BLaER1 (cell line): ENCODE measurements at regions not wholly inside any gene's neighbourhood (a gene's known extent, or its start where the extent isn't known, plus 50 kb on each side); places are given as distances from the start of the nearest gene placed in this dataset.
A peak's percentile ranks its signal among the peaks of the same experiment; 100 is the strongest.
"Not testable (repeated sequence)": the region's sequence is repeated elsewhere in the genome, so short reads cannot be mapped to it uniquely, and the experiment has no call there.

Experiments used
- H3K27ac ChIP-seq: shearing (Covaris generic); formaldehyde crosslinking; 2 replicates; pipeline ENCODE4 v1.8.1; 2022
- H3K27me3 ChIP-seq: shearing (Covaris generic); formaldehyde crosslinking; 2 replicates; pipeline ENCODE4 v1.8.1; 2022
- H3K36me3 ChIP-seq: shearing (Covaris generic); formaldehyde crosslinking; 2 replicates; pipeline ENCODE4 v1.8.1; 2022
- H3K4me1 ChIP-seq: shearing (Covaris generic); formaldehyde crosslinking; 2 replicates; pipeline ENCODE4 v1.8.1; 2022
- H3K4me2 ChIP-seq: shearing (Covaris generic); formaldehyde crosslinking; 2 replicates; pipeline ENCODE4 v1.8.1; 2022
- H3K4me3 ChIP-seq: shearing (Covaris generic); formaldehyde crosslinking; 2 replicates; pipeline ENCODE4 v1.8.1; 2022
- H3K9ac ChIP-seq: shearing (Covaris generic); formaldehyde crosslinking; 2 replicates; pipeline ENCODE4 v1.8.1; 2022
- H3K9me3 ChIP-seq: shearing (Covaris generic); formaldehyde crosslinking; 2 replicates; pipeline ENCODE4 v1.8.1; 2022
- H4K20me1 ChIP-seq: shearing (Covaris generic); formaldehyde crosslinking; 2 replicates; pipeline ENCODE4 v1.8.1; 2022
- Cebpa-rat ChIP-seq: shearing (Covaris generic); IDR thresholded peaks from 2 replicates; pipeline ENCODE4 v1.8.1; 2022

DNA sequence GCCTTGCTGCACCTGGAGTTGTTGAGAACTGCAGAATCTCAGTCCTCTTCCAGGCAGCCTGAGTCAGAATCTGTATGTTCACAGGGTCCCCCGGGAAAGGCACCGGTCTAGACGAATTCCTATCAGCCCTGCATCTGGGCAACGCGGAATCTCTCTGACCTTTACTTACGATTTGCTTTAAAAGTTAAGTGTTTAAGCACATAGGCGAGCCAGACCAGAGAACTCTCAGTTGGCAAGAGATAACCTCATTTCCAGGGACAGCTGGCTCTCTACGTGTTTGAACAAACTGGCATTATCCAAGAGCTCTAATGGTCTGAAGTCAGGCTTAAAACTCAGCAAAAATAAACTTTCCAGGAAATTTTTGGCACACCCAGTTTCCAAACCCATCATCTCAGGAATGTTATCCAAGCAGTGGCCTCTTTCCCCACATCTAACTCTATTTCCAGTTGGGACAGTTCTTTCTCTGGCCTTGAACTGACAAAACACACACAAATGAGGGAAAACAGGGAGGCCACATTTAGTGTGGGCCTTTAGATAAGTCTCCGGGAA lies 53.4 kb downstream of the HES1 start:
- no peaks in the 10 kb centered on the region for H3K36me3 ChIP-seq
- TF ChIP-seq Cebpa-rat: no peak
- H3K9ac ChIP-seq: no peak overlapping the region
- peaks cover 55% of the 10 kb centered on the region for H3K4me1 ChIP-seq
- H3K27ac ChIP-seq: no peak overlapping the region
- H4K20me1 ChIP-seq: no peaks in the 10 kb centered on the region
- H3K9me3 ChIP-seq: peaks cover 9% of the 10 kb centered on the region; the same call in 1 of the 2 replicates
- no peak overlapping the region for H3K4me3 ChIP-seq
- no peaks in the 10 kb centered on the region for H3K27me3 ChIP-seq
- H3K4me2 ChIP-seq: no peak overlapping the region

DNA sequence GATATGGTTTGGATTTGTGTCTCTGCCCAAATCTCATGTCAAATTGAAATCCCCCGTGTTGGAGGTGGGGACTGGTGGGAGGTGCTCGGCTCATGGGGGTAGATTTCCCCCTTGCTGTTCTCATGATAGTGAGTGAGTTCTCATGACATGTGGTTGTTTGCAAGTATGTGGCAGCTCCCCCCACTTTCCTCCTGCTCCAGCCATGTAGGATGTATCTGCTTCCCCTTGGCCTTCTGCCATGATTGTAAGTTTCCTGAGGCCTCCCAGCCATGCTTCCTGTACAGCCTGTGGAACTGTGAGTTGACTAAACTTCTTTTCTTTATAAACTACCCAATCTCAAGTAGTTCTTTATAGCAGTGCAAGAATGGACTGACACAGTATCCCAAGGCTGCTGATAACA lies 55.9 kb downstream of the HES1 start:
- not testable (repeated sequence) for H3K27ac ChIP-seq
- H3K4me2 ChIP-seq: peak overlapping the region; percentile 8; the same call in 1 of the 2 replicates

DNA sequence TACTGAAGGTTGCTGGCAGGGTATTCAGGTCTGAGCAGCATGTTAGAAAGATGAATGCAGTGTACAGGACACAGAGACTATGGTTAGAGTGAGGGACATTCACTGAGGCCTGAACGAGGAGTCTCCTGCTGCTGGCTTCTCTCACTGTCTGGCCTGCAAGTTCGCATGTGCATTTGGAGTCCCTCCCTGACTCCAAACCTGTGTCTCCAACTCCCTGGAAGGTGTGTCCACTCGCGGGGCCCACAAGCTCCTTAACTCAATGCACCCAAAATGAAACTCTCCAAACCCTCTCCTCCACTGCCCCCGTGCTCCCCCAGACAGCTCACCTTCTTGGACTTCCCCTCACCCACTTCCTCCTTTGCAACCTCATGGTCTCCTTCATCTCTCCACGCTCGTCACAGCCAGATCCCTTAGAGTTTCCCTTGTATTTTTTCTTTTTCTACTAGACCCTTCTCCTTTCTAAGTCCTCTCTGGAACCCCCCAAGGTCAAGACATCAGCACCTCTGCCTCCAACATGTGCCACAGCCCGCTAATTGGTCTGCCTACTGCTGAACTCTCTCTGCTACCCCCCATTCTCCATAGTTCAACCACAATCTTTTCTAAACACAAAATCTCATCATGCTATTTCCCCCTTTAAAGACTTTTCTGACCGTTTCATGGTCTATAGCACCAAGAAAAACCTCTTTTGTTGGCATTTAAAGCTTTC lies 58.3 kb downstream of the HES1 start:
- H3K4me1 ChIP-seq: peaks cover 32% of the 10 kb centered on the region
- TF ChIP-seq Cebpa-rat: no peak
- no peaks in the 10 kb centered on the region for H4K20me1 ChIP-seq
- peak overlapping the region; percentile 47 for H3K4me2 ChIP-seq
- no peaks in the 10 kb centered on the region for H3K36me3 ChIP-seq
- no peak overlapping the region for H3K27ac ChIP-seq
- H3K9me3 ChIP-seq: peaks cover 9% of the 10 kb centered on the region; the same call in 1 of the 2 replicates
- H3K4me3 ChIP-seq: no peak overlapping the region
- H3K9ac ChIP-seq: no peak overlapping the region
- H3K27me3 ChIP-seq: no peaks in the 10 kb centered on the region

More for the DNA sequence above, 55.9 kb downstream of the HES1 start:
- not testable (repeated sequence) for H3K27me3 ChIP-seq, H3K36me3 ChIP-seq, H4K20me1 ChIP-seq, H3K9me3 ChIP-seq, H3K9ac ChIP-seq, H3K4me3 ChIP-seq
- H3K4me1 ChIP-seq: peaks cover 53% of the 10 kb centered on the region

DNA sequence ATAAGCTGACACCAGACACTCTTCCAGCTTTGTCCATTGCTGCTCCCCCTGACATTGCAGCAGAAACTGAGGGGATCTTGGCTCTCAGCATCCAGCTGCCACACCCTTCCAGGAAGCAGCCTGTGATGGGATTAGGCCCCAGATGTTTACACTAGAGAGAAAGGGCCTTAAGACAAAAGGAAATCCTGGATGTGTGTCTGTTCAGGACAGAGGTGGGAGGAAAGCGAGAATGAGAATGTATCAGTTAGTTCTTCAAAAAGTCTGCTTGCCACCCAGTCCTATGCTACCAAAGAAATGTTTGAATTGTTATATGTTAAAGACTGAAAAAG lies 58.8 kb downstream of the HES1 start:
- Histone ChIP-seq H3K4me3 (no peak overlapping the region), H3K27ac (no peak overlapping the region), H3K36me3 (no peaks in the 10 kb centered on the region), H3K9me3 (peaks cover 9% of the 10 kb centered on the region; the same call in 1 of the 2 replicates), H3K9ac (no peak overlapping the region), H3K4me1 (peaks cover 32% of the 10 kb centered on the region), H3K27me3 (no peaks in the 10 kb centered on the region), H4K20me1 (no peaks in the 10 kb centered on the region), H3K4me2 (peak overlapping the region; percentile 47)
- no peak for TF ChIP-seq Cebpa-rat

DNA sequence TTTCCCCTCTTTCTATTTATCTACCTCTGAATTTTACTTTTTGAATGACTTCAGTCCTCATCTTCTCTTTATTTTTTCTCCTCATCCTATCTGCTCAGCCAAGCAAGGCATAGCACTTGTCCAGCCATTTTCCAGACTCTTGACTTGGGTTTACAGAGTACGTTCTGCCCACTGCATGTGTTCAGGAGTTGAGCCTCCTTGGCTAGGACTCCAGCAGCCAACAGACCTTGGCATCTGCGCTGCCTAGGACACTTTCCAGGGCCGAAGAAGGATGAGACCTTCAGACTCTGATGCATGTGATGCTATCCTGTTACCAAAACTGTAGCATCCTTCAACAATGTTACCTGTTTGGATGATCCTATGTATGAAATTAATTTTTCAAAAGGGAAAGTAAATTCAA lies 59.7 kb downstream of the HES1 start:
- Histone ChIP-seq H3K27me3 (no peaks in the 10 kb centered on the region), H3K4me2 (no peak overlapping the region), H3K4me3 (no peak overlapping the region), H3K27ac (no peak overlapping the region), H3K9ac (no peak overlapping the region), H3K36me3 (no peaks in the 10 kb centered on the region), H3K9me3 (peaks cover 5% of the 10 kb centered on the region; the same call in 1 of the 2 replicates), H4K20me1 (no peaks in the 10 kb centered on the region), H3K4me1 (peaks cover 32% of the 10 kb centered on the region)
- no peak for TF ChIP-seq Cebpa-rat

DNA sequence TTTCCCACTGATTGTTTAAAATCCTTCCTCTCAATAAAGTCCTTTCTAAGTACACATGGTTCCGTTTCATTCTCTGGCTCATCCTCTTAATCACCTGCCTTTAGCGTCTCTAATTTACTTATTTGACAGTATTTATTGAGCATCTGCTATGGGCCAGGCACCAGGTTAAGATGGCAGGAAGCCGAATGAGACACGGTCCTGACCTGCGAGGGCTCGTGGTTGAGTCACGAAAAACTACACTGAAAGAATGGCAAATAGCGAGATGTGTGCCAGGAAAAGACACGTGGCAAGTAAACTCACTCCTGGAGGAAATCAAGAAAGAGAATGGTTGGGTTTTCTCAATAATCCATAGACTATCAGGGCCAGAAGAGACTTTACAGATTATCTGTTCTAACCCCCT lies 60.9 kb downstream of the HES1 start:
- peaks cover 25% of the 10 kb centered on the region for H3K4me1 ChIP-seq
- no peaks in the 10 kb centered on the region for H4K20me1 ChIP-seq
- H3K9ac ChIP-seq: no peak overlapping the region
- H3K27ac ChIP-seq: no peak overlapping the region
- H3K4me2 ChIP-seq: no peak overlapping the region
- no peaks in the 10 kb centered on the region for H3K36me3 ChIP-seq
- no peak for TF ChIP-seq Cebpa-rat
- H3K9me3 ChIP-seq: no peaks in the 10 kb centered on the region
- no peak overlapping the region for H3K4me3 ChIP-seq
- no peaks in the 10 kb centered on the region for H3K27me3 ChIP-seq

DNA sequence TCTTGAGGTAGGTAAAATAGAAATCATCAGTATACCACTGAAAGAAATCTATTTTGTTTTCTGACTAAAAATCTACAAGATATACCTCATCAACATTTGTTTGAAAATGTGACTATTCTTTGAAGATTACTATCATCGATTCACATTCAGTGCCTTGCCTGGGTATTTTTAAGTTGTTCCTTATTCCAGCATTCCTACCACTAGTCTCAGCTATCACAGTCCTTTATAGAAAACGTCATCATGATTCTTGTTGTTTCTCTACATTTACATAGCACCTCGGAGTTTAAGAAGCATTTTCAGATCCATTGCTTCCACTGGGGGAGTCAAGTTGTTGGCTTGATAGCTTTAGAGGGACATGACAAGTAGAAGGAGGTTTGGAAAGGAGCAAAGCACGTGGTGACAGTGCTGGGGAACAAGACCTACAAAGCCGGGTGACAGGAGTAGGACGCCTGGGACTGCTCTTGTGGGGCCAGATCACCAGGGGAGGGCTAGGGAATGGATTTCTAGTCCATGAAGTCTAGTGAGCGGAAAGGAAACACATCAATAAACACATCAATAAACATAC lies 61.5 kb downstream of the HES1 start:
- H3K4me1 ChIP-seq: peaks cover 19% of the 10 kb centered on the region
- H3K9me3 ChIP-seq: no peaks in the 10 kb centered on the region
- no peaks in the 10 kb centered on the region for H3K36me3 ChIP-seq
- TF ChIP-seq Cebpa-rat: no peak
- H3K27me3 ChIP-seq: no peaks in the 10 kb centered on the region
- no peaks in the 10 kb centered on the region for H4K20me1 ChIP-seq
- no peak overlapping the region for H3K4me2 ChIP-seq
- H3K9ac ChIP-seq: no peak overlapping the region
- H3K27ac ChIP-seq: no peak overlapping the region
- no peak overlapping the region for H3K4me3 ChIP-seq

DNA sequence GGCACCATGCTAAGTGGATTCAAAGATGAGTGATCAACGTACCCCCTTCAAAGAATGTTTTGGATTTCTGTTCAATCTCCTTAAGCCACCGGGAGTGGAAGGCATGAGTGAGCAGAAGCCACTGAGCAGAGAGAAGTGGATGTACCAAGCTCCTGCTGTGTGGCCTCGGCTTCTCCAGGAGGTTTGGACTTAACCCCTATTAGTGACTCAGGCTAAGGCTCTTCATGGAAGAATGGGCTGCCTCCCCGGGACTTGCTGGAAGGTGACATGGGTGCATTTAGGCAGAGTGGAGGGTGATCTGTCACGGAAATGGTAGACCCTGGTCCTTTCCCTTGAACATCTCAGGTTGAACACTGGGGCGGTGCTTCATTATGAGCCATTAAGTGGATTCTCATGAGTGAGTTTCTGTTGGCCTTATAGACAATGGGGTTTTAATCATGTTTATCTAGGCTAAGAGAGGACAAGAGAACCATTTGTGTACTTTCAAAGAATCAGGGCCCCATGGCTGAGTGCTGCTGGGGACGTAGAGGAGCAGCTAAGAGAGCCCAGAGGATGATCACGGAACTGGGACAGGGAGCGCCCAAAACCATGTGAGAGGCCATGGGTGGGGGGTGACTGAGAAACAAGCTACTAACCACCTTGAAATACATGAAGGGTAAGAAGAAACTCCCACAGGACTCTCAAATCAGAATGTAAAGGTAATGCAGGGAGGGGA lies 62.2 kb downstream of the HES1 start:
- Histone ChIP-seq H3K9me3 (no peaks in the 10 kb centered on the region), H3K27me3 (no peaks in the 10 kb centered on the region), H3K4me2 (no peak overlapping the region), H3K4me3 (no peak overlapping the region), H3K4me1 (peaks cover 13% of the 10 kb centered on the region), H3K9ac (no peak overlapping the region), H3K27ac (no peak overlapping the region), H3K36me3 (no peaks in the 10 kb centered on the region), H4K20me1 (no peaks in the 10 kb centered on the region)
- no peak for TF ChIP-seq Cebpa-rat

DNA sequence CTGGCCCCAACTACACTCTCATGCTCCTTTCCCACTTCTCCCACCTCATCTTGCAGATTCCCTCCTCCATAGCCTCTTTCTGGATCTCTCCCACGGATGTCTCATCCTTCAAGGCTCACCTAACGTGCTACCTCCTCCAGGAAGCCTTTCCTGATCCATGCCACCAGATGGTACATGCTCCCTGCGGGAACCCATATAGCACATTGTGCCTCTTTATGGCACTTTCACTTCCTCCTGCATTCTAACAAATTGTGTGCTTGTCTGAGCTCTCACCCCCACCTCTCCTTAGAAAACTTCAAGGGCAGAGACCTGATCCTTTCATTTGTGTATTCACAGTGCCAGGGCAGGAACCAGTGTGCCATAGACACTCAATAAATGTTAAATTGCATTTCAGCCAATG lies 63.0 kb downstream of the HES1 start:
- no peak overlapping the region for H3K27ac ChIP-seq
- H3K27me3 ChIP-seq: 0 out of 2 replicates have a peak, but pooled peaks cover 3% of the 10 kb centered on the region
- H3K9me3 ChIP-seq: peaks cover 3% of the 10 kb centered on the region
- H3K4me3 ChIP-seq: no peak overlapping the region
- peaks cover 10% of the 10 kb centered on the region for H3K4me1 ChIP-seq
- no peak overlapping the region for H3K4me2 ChIP-seq
- no peak for TF ChIP-seq Cebpa-rat
- H3K9ac ChIP-seq: no peak overlapping the region
- no peaks in the 10 kb centered on the region for H4K20me1 ChIP-seq
- no peaks in the 10 kb centered on the region for H3K36me3 ChIP-seq

DNA sequence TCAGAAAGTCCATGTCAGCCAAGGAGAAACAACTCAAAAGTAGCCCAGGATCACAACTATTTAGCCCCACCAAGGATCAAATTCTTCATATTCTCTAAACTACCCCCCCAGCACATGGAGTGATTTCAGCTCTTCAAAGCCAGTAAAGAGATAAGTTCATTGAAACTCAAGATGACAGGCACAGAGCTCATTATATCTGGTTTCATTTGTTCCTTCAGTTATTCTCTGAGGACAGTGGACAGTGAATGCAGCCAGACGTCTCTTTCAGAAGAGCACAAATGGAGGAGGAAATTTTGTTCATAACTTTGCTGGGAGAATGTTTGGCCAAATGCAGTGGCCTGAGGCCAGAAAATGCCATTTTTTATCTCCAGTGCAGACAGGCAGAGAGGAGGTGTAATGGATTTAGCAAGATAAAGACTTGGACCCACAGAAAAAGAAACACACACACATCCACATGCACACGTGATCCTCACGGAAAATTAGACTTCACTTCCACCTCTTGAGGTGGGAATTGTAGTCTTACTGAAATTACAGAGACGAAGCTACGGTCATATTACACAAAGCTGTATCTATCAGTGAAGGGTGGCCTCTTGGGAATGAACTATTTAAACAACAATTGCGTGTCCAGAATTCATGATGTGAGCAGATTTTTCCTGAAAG lies 64.6 kb downstream of the HES1 start:
- no peak overlapping the region for H3K4me3 ChIP-seq
- 0 out of 2 replicates have a peak, but pooled peaks cover 4% of the 10 kb centered on the region for H3K27me3 ChIP-seq
- peaks cover 7% of the 10 kb centered on the region for H3K9me3 ChIP-seq
- H3K9ac ChIP-seq: no peak overlapping the region
- no peak overlapping the region for H3K27ac ChIP-seq
- H4K20me1 ChIP-seq: no peaks in the 10 kb centered on the region
- H3K4me1 ChIP-seq: no peaks in the 10 kb centered on the region
- no peak overlapping the region for H3K4me2 ChIP-seq
- TF ChIP-seq Cebpa-rat: no peak
- no peaks in the 10 kb centered on the region for H3K36me3 ChIP-seq
